HEK293 (cell line): ENCODE measurements at regions not wholly inside any gene's neighbourhood (a gene's known extent, or its start where the extent isn't known, plus 50 kb on each side); places are given as distances from the start of the nearest gene placed in this dataset.
"Not testable (repeated sequence)": the region's sequence is repeated elsewhere in the genome, so short reads cannot be mapped to it uniquely, and the experiment has no call there.

Source experiments
- CTCF ChIA-PET: fragments of 350-600 bp; formaldehyde crosslinking; extraction: SDS; loops from one replicate; lab custom pipeline; 2021; ENCODE audit warnings: antibody characterized with exemption; lab: Yijun Ruan, JAX
- POLR2A ChIA-PET: fragments of 300-600 bp; formaldehyde crosslinking; extraction: SDS; loops from one replicate; lab custom pipeline; 2020; ENCODE audit warnings: antibody characterized with exemption, inconsistent platforms; lab: Yijun Ruan, JAX
- H3K27ac ChIP-seq: fragments of 200-500 bp; sonication (Bioruptor generic); 2 replicates; pipeline ENCODE4 v1.5.1; 2014; ENCODE audit warnings: low read depth, low read length, control low read depth, inconsistent platforms; ENCODE audit errors: extremely low read depth
- H3K36me3 ChIP-seq, 2 experiments: fragments of 200-500 bp in 1 of 2; sonication (Bioruptor generic) in 1 of 2; 1 replicate in 1 of 2; 2 replicates in 1 of 2; pipeline ENCODE4 v1.5.1; 2014 to 2017; ENCODE audit warnings: inconsistent platforms in 2 of 2, low read length in 2 of 2; ENCODE audit not compliant: control insufficient read depth in 2 of 2, insufficient read depth in 1 of 2
- H3K4me1 ChIP-seq: fragments of 200-500 bp; sonication (Bioruptor generic); 2 replicates; pipeline ENCODE4 v1.5.1; 2014; ENCODE audit warnings: mild to moderate bottlenecking, low read length, inconsistent platforms; ENCODE audit not compliant: control insufficient read depth, insufficient read depth
- H3K4me3 ChIP-seq: 2 replicates; pipeline ENCODE4 v1.5.1; 2011; ENCODE audit warnings: low read depth, mild to moderate bottlenecking, control low read depth, low read length, moderate library complexity
- H3K9me3 ChIP-seq: fragments of 200-500 bp; sonication (Bioruptor generic); 2 replicates; pipeline ENCODE4 v1.5.1; 2014; ENCODE audit warnings: low read depth, low read length, inconsistent platforms; ENCODE audit not compliant: control insufficient read depth, insufficient read depth
- BCL11B ChIP-seq: fragments of 450-650 bp; formaldehyde crosslinking; IDR thresholded peaks from 2 replicates; pipeline ENCODE4 v1.5.1; 2016; ENCODE audit warnings: low read depth, missing biosample characterization, missing genetic modification characterization
- HOXD13 ChIP-seq: sonication (generic); formaldehyde crosslinking; IDR thresholded peaks from 2 replicates; pipeline ENCODE4 v1.8.0; 2022; ENCODE audit warnings: missing genetic modification reagents, borderline replicate concordance
- KLF7 ChIP-seq: fragments of 450-650 bp; formaldehyde crosslinking; IDR thresholded peaks from 2 replicates; pipeline ENCODE4 v1.5.1; 2016; ENCODE audit warnings: missing biosample characterization, missing genetic modification characterization, borderline replicate concordance
- MZF1 ChIP-seq: fragments of 450-650 bp; formaldehyde crosslinking; IDR thresholded peaks from 2 replicates; pipeline ENCODE4 v1.5.1; 2017; ENCODE audit warnings: missing biosample characterization, missing genetic modification characterization, borderline replicate concordance
- OSR2 ChIP-seq: fragments of 450-650 bp; formaldehyde crosslinking; IDR thresholded peaks from 2 replicates; pipeline ENCODE4 v1.5.1; 2016; ENCODE audit warnings: missing biosample characterization, missing genetic modification characterization
- SCRT1 ChIP-seq: fragments of 450-650 bp; formaldehyde crosslinking; IDR thresholded peaks from 2 replicates; pipeline ENCODE4 v1.5.1; 2016; ENCODE audit warnings: missing biosample characterization, missing genetic modification characterization, borderline replicate concordance
- YY1 ChIP-seq: fragments of 450-650 bp; formaldehyde crosslinking; IDR thresholded peaks from 2 replicates; pipeline ENCODE4 v1.5.1; 2018; ENCODE audit warnings: missing biosample characterization, missing genetic modification characterization
- ZBTB1 ChIP-seq: fragments of 450-650 bp; formaldehyde crosslinking; IDR thresholded peaks from 2 replicates; pipeline ENCODE4 v1.5.1; 2016; ENCODE audit warnings: missing biosample characterization, missing genetic modification characterization
- ZBTB48 ChIP-seq: fragments of 450-650 bp; formaldehyde crosslinking; IDR thresholded peaks from 2 replicates; pipeline ENCODE4 v1.5.1; 2016; ENCODE audit warnings: missing biosample characterization, missing genetic modification characterization
- ZNF335 ChIP-seq: fragments of 450-650 bp; formaldehyde crosslinking; conservative IDR thresholded peaks from 2 replicates; pipeline ENCODE4 v1.5.1; 2016; ENCODE audit warnings: missing biosample characterization, missing genetic modification characterization
- ZNF785 ChIP-seq: fragments of 450-650 bp; formaldehyde crosslinking; IDR thresholded peaks from 2 replicates; pipeline ENCODE4 v1.5.1; 2016; ENCODE audit warnings: missing biosample characterization, missing genetic modification characterization
- ZNF843 ChIP-seq: fragments of 450-650 bp; formaldehyde crosslinking; IDR thresholded peaks from 2 replicates; pipeline ENCODE4 v1.5.1; 2016; ENCODE audit warnings: missing biosample characterization, missing genetic modification characterization
- TF ChIP-seq, protein P1 (sequence below): fragments of 450-650 bp; formaldehyde crosslinking; IDR thresholded peaks from 2 replicates; pipeline ENCODE4 v1.5.1; 2017; ENCODE audit warnings: missing biosample characterization, missing genetic modification characterization
- TF ChIP-seq, protein P2 (sequence below): fragments of 450-650 bp; formaldehyde crosslinking; IDR thresholded peaks from 2 replicates; pipeline ENCODE4 v1.5.1; 2016; ENCODE audit warnings: missing biosample characterization, missing genetic modification characterization
- TF ChIP-seq, protein P3 (sequence below): fragments of 450-650 bp; formaldehyde crosslinking; IDR thresholded peaks from 2 replicates; pipeline ENCODE4 v1.5.1; 2016; ENCODE audit warnings: missing biosample characterization, missing genetic modification characterization
- TF ChIP-seq, protein P4 (sequence below): fragments of 450-650 bp; IDR thresholded peaks from 2 replicates; pipeline ENCODE4 v1.5.1; 2018; ENCODE audit warnings: missing biosample characterization, mild to moderate bottlenecking, missing genetic modification characterization
- TF ChIP-seq, protein P5 (sequence below): fragments of 450-650 bp; formaldehyde crosslinking; IDR thresholded peaks from 2 replicates; pipeline ENCODE4 v1.5.1; 2017; ENCODE audit warnings: missing biosample characterization, missing genetic modification characterization
- TF ChIP-seq, protein P6 (sequence below): fragments of 450-650 bp; formaldehyde crosslinking; IDR thresholded peaks from 2 replicates; pipeline ENCODE4 v1.5.1; 2016; ENCODE audit warnings: missing biosample characterization, missing genetic modification characterization, low read depth

DNA sequence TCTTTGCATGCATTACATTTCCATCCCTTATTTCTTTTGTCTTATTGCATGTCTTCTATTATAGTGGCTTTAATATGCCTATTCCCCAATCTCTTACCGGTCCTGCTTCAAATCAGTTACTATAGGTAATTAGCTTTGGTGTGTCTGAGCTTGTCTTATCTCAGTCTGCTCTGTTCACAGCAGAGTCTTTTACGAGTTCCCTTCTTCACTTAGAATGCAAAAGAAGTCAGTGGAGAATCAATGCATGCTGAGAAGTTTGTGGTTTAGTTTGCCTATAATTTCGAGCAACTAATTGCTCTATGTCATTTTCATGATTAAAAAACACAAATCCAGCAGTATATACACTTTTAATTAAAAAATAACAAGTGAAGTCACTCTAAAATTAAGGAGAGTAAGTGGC is 545.0 kb downstream of the SLCO4C1 start:
- no peaks in the 10 kb centered on the region for H3K36me3 ChIP-seq
- peaks cover 3% of the 10 kb centered on the region; the same call in 1 of the 2 replicates for H3K4me1 ChIP-seq
- H3K9me3 ChIP-seq: no peaks in the 10 kb centered on the region
- TF ChIP-seq HOXD13 (no peak), BCL11B (peak; percentile 57; the same call in 1 of the 2 replicates), ZNF843 (0 out of 2 replicates have a peak, but pooled peaks have one; percentile 33), SCRT1 (tag by site-specific recombination) (no peak), OSR2 (0 out of 2 replicates have a peak, but pooled peaks have one; percentile 32), KLF7 (tag by site-specific recombination) (no peak)
- TF ChIP-seq, protein P1, sequence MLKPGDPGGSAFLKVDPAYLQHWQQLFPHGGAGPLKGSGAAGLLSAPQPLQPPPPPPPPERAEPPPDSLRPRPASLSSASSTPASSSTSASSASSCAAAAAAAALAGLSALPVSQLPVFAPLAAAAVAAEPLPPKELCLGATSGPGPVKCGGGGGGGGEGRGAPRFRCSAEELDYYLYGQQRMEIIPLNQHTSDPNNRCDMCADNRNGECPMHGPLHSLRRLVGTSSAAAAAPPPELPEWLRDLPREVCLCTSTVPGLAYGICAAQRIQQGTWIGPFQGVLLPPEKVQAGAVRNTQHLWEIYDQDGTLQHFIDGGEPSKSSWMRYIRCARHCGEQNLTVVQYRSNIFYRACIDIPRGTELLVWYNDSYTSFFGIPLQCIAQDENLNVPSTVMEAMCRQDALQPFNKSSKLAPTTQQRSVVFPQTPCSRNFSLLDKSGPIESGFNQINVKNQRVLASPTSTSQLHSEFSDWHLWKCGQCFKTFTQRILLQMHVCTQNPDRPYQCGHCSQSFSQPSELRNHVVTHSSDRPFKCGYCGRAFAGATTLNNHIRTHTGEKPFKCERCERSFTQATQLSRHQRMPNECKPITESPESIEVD (tag by site-specific recombination): peak; percentile 52
- TF ChIP-seq, protein P2, sequence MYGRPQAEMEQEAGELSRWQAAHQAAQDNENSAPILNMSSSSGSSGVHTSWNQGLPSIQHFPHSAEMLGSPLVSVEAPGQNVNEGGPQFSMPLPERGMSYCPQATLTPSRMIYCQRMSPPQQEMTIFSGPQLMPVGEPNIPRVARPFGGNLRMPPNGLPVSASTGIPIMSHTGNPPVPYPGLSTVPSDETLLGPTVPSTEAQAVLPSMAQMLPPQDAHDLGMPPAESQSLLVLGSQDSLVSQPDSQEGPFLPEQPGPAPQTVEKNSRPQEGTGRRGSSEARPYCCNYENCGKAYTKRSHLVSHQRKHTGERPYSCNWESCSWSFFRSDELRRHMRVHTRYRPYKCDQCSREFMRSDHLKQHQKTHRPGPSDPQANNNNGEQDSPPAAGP: no peak
- TF ChIP-seq, protein P3, sequence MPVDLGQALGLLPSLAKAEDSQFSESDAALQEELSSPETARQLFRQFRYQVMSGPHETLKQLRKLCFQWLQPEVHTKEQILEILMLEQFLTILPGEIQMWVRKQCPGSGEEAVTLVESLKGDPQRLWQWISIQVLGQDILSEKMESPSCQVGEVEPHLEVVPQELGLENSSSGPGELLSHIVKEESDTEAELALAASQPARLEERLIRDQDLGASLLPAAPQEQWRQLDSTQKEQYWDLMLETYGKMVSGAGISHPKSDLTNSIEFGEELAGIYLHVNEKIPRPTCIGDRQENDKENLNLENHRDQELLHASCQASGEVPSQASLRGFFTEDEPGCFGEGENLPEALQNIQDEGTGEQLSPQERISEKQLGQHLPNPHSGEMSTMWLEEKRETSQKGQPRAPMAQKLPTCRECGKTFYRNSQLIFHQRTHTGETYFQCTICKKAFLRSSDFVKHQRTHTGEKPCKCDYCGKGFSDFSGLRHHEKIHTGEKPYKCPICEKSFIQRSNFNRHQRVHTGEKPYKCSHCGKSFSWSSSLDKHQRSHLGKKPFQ: peak; percentile 20; the same call in 1 of the 2 replicates
- TF ChIP-seq, protein P4, sequence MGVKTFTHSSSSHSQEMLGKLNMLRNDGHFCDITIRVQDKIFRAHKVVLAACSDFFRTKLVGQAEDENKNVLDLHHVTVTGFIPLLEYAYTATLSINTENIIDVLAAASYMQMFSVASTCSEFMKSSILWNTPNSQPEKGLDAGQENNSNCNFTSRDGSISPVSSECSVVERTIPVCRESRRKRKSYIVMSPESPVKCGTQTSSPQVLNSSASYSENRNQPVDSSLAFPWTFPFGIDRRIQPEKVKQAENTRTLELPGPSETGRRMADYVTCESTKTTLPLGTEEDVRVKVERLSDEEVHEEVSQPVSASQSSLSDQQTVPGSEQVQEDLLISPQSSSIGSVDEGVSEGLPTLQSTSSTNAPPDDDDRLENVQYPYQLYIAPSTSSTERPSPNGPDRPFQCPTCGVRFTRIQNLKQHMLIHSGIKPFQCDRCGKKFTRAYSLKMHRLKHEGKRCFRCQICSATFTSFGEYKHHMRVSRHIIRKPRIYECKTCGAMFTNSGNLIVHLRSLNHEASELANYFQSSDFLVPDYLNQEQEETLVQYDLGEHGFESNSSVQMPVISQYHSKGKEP (tag by site-specific recombination): peak; percentile 48; the same call in 1 of the 2 replicates
- no peak overlapping the region for H3K4me3 ChIP-seq
- no peak overlapping the region for H3K27ac ChIP-seq
- CTCF ChIA-PET: no interaction called here
- POLR2A ChIA-PET: no interaction called here

DNA sequence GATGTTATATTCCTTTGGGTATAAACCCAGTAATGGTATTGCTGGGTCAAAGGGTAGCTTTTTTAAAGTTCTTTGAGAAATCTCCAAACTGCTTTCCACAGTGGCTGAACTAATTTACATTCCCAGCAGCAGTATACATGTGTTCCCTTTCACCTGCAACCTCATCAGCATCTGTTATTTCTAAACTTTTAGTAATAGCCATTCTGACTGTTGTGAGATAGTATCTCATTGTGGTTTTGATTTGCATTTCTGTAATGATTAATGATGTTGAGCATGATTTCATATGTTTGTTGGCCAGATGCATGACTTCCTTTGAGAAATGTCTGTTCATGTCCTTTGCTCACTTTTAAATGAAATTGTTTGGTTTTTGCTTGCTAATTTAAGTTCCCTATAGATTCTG is 553.1 kb downstream of the SLCO4C1 start:
- H3K4me3 ChIP-seq, H3K36me3 ChIP-seq, CTCF ChIA-PET, H3K9me3 ChIP-seq, H3K27ac ChIP-seq, POLR2A ChIA-PET, H3K4me1 ChIP-seq: not testable (repeated sequence)

DNA sequence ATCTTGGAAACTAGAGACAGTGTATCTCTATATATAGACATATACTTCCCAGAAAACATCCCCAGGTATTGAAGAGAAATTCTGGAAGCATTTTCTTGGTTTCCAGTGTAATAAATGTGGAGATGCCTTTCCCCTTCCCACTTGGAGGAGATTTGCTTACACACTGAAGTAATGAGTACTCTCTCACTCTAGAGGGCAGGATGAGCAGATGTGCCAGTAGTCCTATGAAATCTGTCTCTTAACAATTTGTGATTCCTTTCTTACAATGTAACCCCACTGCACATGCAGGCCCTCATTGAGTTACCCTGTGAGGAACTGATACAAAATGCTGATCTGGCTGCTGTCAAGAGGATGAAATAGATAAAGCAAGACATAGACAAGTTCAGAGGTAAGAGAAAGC is 567.2 kb downstream of the SLCO4C1 start:
- ChIA-PET POLR2A (no interaction called here), CTCF (no interaction called here)
- no peak overlapping the region for H3K4me3 ChIP-seq
- H3K27ac ChIP-seq: no peak overlapping the region
- no peaks in the 10 kb centered on the region for H3K4me1 ChIP-seq
- TF ChIP-seq YY1 (no peak), ZBTB1 (tag by site-specific recombination) (no peak), ZNF785 (tag by site-specific recombination) (no peak), MZF1 (no peak), ZNF335 (tag by site-specific recombination) (no peak), ZBTB48 (tag by site-specific recombination) (no peak)
- TF ChIP-seq, protein P5, sequence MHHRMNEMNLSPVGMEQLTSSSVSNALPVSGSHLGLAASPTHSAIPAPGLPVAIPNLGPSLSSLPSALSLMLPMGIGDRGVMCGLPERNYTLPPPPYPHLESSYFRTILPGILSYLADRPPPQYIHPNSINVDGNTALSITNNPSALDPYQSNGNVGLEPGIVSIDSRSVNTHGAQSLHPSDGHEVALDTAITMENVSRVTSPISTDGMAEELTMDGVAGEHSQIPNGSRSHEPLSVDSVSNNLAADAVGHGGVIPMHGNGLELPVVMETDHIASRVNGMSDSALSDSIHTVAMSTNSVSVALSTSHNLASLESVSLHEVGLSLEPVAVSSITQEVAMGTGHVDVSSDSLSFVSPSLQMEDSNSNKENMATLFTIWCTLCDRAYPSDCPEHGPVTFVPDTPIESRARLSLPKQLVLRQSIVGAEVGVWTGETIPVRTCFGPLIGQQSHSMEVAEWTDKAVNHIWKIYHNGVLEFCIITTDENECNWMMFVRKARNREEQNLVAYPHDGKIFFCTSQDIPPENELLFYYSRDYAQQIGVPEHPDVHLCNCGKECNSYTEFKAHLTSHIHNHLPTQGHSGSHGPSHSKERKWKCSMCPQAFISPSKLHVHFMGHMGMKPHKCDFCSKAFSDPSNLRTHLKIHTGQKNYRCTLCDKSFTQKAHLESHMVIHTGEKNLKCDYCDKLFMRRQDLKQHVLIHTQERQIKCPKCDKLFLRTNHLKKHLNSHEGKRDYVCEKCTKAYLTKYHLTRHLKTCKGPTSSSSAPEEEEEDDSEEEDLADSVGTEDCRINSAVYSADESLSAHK (tag by site-specific recombination): no peak
- TF ChIP-seq, protein P6, sequence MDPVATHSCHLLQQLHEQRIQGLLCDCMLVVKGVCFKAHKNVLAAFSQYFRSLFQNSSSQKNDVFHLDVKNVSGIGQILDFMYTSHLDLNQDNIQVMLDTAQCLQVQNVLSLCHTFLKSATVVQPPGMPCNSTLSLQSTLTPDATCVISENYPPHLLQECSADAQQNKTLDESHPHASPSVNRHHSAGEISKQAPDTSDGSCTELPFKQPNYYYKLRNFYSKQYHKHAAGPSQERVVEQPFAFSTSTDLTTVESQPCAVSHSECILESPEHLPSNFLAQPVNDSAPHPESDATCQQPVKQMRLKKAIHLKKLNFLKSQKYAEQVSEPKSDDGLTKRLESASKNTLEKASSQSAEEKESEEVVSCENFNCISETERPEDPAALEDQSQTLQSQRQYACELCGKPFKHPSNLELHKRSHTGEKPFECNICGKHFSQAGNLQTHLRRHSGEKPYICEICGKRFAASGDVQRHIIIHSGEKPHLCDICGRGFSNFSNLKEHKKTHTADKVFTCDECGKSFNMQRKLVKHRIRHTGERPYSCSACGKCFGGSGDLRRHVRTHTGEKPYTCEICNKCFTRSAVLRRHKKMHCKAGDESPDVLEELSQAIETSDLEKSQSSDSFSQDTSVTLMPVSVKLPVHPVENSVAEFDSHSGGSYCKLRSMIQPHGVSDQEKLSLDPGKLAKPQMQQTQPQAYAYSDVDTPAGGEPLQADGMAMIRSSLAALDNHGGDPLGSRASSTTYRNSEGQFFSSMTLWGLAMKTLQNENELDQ (tag by site-specific recombination): no peak
- H3K36me3 ChIP-seq: no peaks in the 10 kb centered on the region
- no peaks in the 10 kb centered on the region for H3K9me3 ChIP-seq
